B cell (primary cell): ENCODE measurements at regions not wholly inside any gene's neighbourhood (a gene's known extent, or its start where the extent isn't known, plus 50 kb on each side); places are given as distances from the start of the nearest gene placed in this dataset.

Experiments used
- ATAC-seq: fragments of 200-7000 bp; cut with Tn5 transposase; one replicate; pipeline ENCODE4 v1.10.0; 2021; ENCODE audit warnings: low read depth, mild to moderate bottlenecking, moderate number of reproducible peaks, moderate library complexity
- CTCF ChIA-PET: fragments of 350-600 bp; sonication (Branson Sonifier 250); formaldehyde crosslinking; loops from one replicate; lab custom pipeline; 2021; ENCODE audit warnings: antibody characterized with exemption, inconsistent platforms; lab: Charles Lee
- POLR2A ChIA-PET: fragments of 350-600 bp; sonication (Branson Sonifier 250); formaldehyde crosslinking; loops from one replicate; lab custom pipeline; 2021; ENCODE audit warnings: antibody characterized with exemption; lab: Charles Lee
- DNase-seq: peaks from one replicate; pipeline ENCODE4 v3.0.0; 2013
- H2AFZ ChIP-seq: 2 replicates; pipeline ENCODE4 v1.6.1; 2012; ENCODE audit warnings: mild to moderate bottlenecking, low read depth, low read length; ENCODE audit not compliant: insufficient read depth, poor library complexity, severe bottlenecking
- H3K27ac ChIP-seq, 2 donors: 1 replicate in 1 of 2; 2 replicates in 1 of 2; pipeline ENCODE4 v1.5.1; 2012 to 2013; ENCODE audit warnings: low read length in 2 of 2, mild to moderate bottlenecking in 2 of 2, moderate library complexity in 1 of 2
- H3K27me3 ChIP-seq, 4 experiments: fragments of 200-600 bp in 1 of 4; sonication (generic) in 1 of 4; replicated peaks in 1 of 4; 1 replicate in 2 of 4; 2 replicates in 2 of 4; pipeline versions ENCODE4 v1.6.1 to v1.7.0; 2013 to 2016; ENCODE audit warnings: low read length in 3 of 4, mild to moderate bottlenecking in 2 of 4, mixed read lengths in 1 of 4, moderate library complexity in 1 of 4; ENCODE audit not compliant: insufficient read depth in 4 of 4, control insufficient read depth in 3 of 4; ENCODE audit errors: control extremely low read depth in 1 of 4
- H3K36me3 ChIP-seq, 2 experiments: replicated peaks in 1 of 2; 1 replicate in 1 of 2; 2 replicates in 1 of 2; pipeline versions ENCODE4 v1.6.1 to v1.7.1; 2013; ENCODE audit warnings: low read length in 1 of 2; ENCODE audit not compliant: insufficient read depth in 2 of 2, control insufficient read depth in 1 of 2; ENCODE audit errors: control extremely low read depth in 1 of 2, extremely low read depth in 1 of 2
- H3K4me1 ChIP-seq, 2 donors: fragments of 200-600 bp in 1 of 2; sonication (generic) in 1 of 2; 1 replicate in 1 of 2; 2 replicates in 1 of 2; pipeline versions ENCODE4 v1.5.1 to v1.6.1; 2013 to 2017; ENCODE audit warnings: low read length in 2 of 2; ENCODE audit not compliant: control insufficient read depth in 2 of 2, insufficient read depth in 2 of 2
- H3K4me2 ChIP-seq: replicated peaks from 2 replicates; pipeline ENCODE3; 2012; ENCODE audit warnings: mild to moderate bottlenecking, low read depth, low read length; ENCODE audit not compliant: poor library complexity, severe bottlenecking
- H3K4me3 ChIP-seq, 5 experiments: fragments of 200-600 bp in 1 of 5; sonication (generic) in 1 of 5; 1 replicate in 3 of 5; 2 replicates in 2 of 5; pipeline versions ENCODE4 v1.5.1 to v1.7.0; 2011 to 2016; ENCODE audit warnings: low read length in 4 of 5, mild to moderate bottlenecking in 4 of 5, low read depth in 2 of 5, control low read depth in 1 of 5, moderate library complexity in 1 of 5; ENCODE audit not compliant: insufficient read depth in 1 of 5; ENCODE audit errors: control extremely low read depth in 1 of 5, extremely low read depth in 1 of 5
- H3K79me2 ChIP-seq: fragments of 200-600 bp; sonication (generic); one replicate; pipeline ENCODE4 v1.6.0; 2016; ENCODE audit warnings: low read length; ENCODE audit not compliant: control insufficient read depth, insufficient read depth
- H3K9ac ChIP-seq: fragments of 200-600 bp; sonication (generic); 2 replicates; pipeline ENCODE4 v1.6.1; 2017; ENCODE audit warnings: mild to moderate bottlenecking, low read length, moderate library complexity
- H3K9me3 ChIP-seq, 3 donors: one replicate each; pipeline versions ENCODE4 v1.6.1 to v1.7.1; 2013; ENCODE audit warnings: low read length in 2 of 3; ENCODE audit not compliant: control insufficient read depth in 2 of 3, insufficient read depth in 1 of 3; ENCODE audit errors: control extremely low read depth in 1 of 3
- H4K20me1 ChIP-seq: 2 replicates; pipeline ENCODE4 v1.6.0; 2012; ENCODE audit warnings: mild to moderate bottlenecking, low read length; ENCODE audit not compliant: insufficient read depth, control insufficient read depth, poor library complexity, severe bottlenecking
- H3K27ac Mint-ChIP-seq: one replicate; pipeline ENCODE4 v1.8.0; 2021; ENCODE audit warnings: mixed read lengths
- H3K27me3 Mint-ChIP-seq: one replicate; pipeline ENCODE4 v1.8.0; 2021; ENCODE audit warnings: mixed read lengths
- H3K4me1 Mint-ChIP-seq: one replicate; pipeline ENCODE4 v1.8.0; 2021; ENCODE audit warnings: mixed read lengths
- H3K4me3 Mint-ChIP-seq: one replicate; pipeline ENCODE4 v1.8.0; 2021; ENCODE audit warnings: mixed read lengths
- H3K9me3 Mint-ChIP-seq: one replicate; pipeline ENCODE4 v1.8.0; 2022; ENCODE audit warnings: mixed read lengths; ENCODE audit not compliant: insufficient read depth
- CTCF ChIP-seq: fragments of 200-600 bp; IDR thresholded peaks from one replicate; pipeline ENCODE4 v1.8.0; 2022; ENCODE audit warnings: antibody characterized with exemption, mild to moderate bottlenecking
- EZH2 ChIP-seq: IDR thresholded peaks from 2 replicates; pipeline ENCODE4 v1.6.1; 2012; ENCODE audit warnings: borderline replicate concordance, low read depth, mild to moderate bottlenecking, moderate library complexity, low read length; ENCODE audit not compliant: insufficient read depth, poor library complexity, severe bottlenecking
- WGBS: methylation state at CpG from one replicate; pipeline ENCODE4 v1.1.5; 2013; ENCODE audit warnings: missing lambda C conversion rate; ENCODE audit not compliant: insufficient coverage; 5-methylcytosine and 5-hydroxymethylcytosine counted together
- intact Hi-C: fragments of 100-400 bp; cut with micrococcal nuclease; formaldehyde crosslinking; loops from one replicate; pipeline ENCODE4 v1.10.0; 2022

GRCh38 chr1:232176222-232176621 lies 453.7 kb downstream of the SIPA1L2 start:
- no peak overlapping the region for H3K27ac ChIP-seq
- no peak for ATAC-seq
- Mint-ChIP-seq H3K4me3 (no peak overlapping the region), H3K27me3 (peaks cover 13% of the 10 kb centered on the region), H3K9me3 (no peaks in the 10 kb centered on the region), H3K27ac (no peak overlapping the region), H3K4me1 (no peaks in the 10 kb centered on the region)
- DNase-seq = no peak
- no peak overlapping the region for H3K4me3 ChIP-seq
- no peak overlapping the region for H3K4me2 ChIP-seq
- no peaks in the 10 kb centered on the region for H4K20me1 ChIP-seq
- no peaks in the 10 kb centered on the region for H3K79me2 ChIP-seq
- no peaks in the 10 kb centered on the region for H3K27me3 ChIP-seq
- H3K4me1 ChIP-seq = no peaks in the 10 kb centered on the region
- no peaks in the 10 kb centered on the region for H3K36me3 ChIP-seq
- WGBS = no CpG with 5 or more reads among the region's 2 CpGs
- H3K9ac ChIP-seq = no peak overlapping the region
- TF ChIP-seq EZH2 (no peak), CTCF (no peak)
- ChIA-PET CTCF (no interaction called here), POLR2A (no interaction called here)
- no peak overlapping the region for H2AFZ ChIP-seq
- peaks cover 0 to 3% (median 0%) of the 10 kb centered on the region in 3 donors for H3K9me3 ChIP-seq
- intact Hi-C loops = no loop called here

- TF ChIP-seq CTCF (no peak), EZH2 (no peak)
- intact Hi-C loops = no loop called here
- no peak overlapping the region for H3K4me2 ChIP-seq
Observed at GRCh38 chr1:232174306-232174705, 455.6 kb downstream of the SIPA1L2 start.

More at GRCh38 chr1:232174306-232174705, 455.6 kb downstream of the SIPA1L2 start:
- no peak overlapping the region for H2AFZ ChIP-seq
- H4K20me1 ChIP-seq = no peaks in the 10 kb centered on the region
- DNase-seq (no peak), ATAC-seq (no peak)
- Mint-ChIP-seq H3K9me3 (no peaks in the 10 kb centered on the region), H3K27ac (no peak overlapping the region), H3K4me1 (no peaks in the 10 kb centered on the region), H3K4me3 (no peak overlapping the region), H3K27me3 (peaks cover 8% of the 10 kb centered on the region)
- WGBS = 45% methylated on average over 4 of the region's 5 CpGs
- H3K4me3 ChIP-seq = no peak overlapping the region
- no peaks in the 10 kb centered on the region for H3K36me3 ChIP-seq
- no peaks in the 10 kb centered on the region for H3K4me1 ChIP-seq
- no peaks in the 10 kb centered on the region for H3K27me3 ChIP-seq
- no peak overlapping the region for H3K9ac ChIP-seq
- POLR2A ChIA-PET = no interaction called here
- H3K9me3 ChIP-seq = peaks cover 0 to 3% (median 0%) of the 10 kb centered on the region in 3 donors
- H3K27ac ChIP-seq = no peak overlapping the region
- H3K79me2 ChIP-seq = no peaks in the 10 kb centered on the region
- CTCF ChIA-PET = no interaction called here
